Keratinocyte (primary cell): ENCODE measurements at regions not wholly inside any gene's neighbourhood (a gene's known extent, or its start where the extent isn't known, plus 50 kb on each side); places are given as distances from the start of the nearest gene placed in this dataset.
"Not testable (repeated sequence)": the region's sequence is repeated elsewhere in the genome, so short reads cannot be mapped to it uniquely, and the experiment has no call there.

ENCODE experiments used
- CTCF ChIP-seq, 3 experiments: IDR thresholded peaks in 1 of 3; conservative IDR thresholded peaks in 1 of 3; optimal IDR thresholded peaks in 1 of 3; 2 replicates in 2 of 3; 3 replicates in 1 of 3; pipeline versions ENCODE3 to v1.5.1; 2011; ENCODE audit warnings: low read length in 3 of 3, mild to moderate bottlenecking in 3 of 3, moderate library complexity in 2 of 3, control low read depth in 1 of 3, inconsistent platforms in 1 of 3; ENCODE audit not compliant: insufficient read depth in 2 of 3; ENCODE audit errors: extremely low read depth in 1 of 3
- EZH2 ChIP-seq: IDR thresholded peaks from one replicate; pipeline ENCODE4 v1.6.1; 2012; ENCODE audit warnings: inconsistent platforms, mild to moderate bottlenecking, low read length, moderate library complexity

- TF ChIP-seq EZH2; CTCF (optimal IDR thresholded peaks at IDR 0.05 in 1 of 3, IDR thresholded peaks at IDR 0.05 in 1 of 3, conservative IDR thresholded peaks at IDR 0.05 in 1 of 3; ENCODE audit: extremely low read depth in 1 of 3, insufficient read depth in 2 of 3, low read length in 3 of 3): not testable (repeated sequence)
These were observed 277.2 kb upstream of the AMIGO2 start for GRCh38 chr12:47357006-47357405.
